MM.1S (cell line): ENCODE measurements at regions not wholly inside any gene's neighbourhood (a gene's known extent, or its start where the extent isn't known, plus 50 kb on each side); places are given as distances from the start of the nearest gene placed in this dataset.

Experiments
- DNase-seq: peaks from one replicate; pipeline ENCODE4 v3.0.0-alpha.2; 2015
- H2AFZ ChIP-seq: fragments of 300-600 bp; sonication (generic); 2 replicates; pipeline ENCODE4 v1.6.0; 2016; ENCODE audit warnings: antibody characterized with exemption, low read length
- H3F3A ChIP-seq: fragments of 300-600 bp; sonication (generic); 2 replicates; pipeline ENCODE4 v1.6.1; 2016; ENCODE audit warnings: mild to moderate bottlenecking, antibody characterized with exemption, low read length, moderate library complexity, mixed read lengths; ENCODE audit not compliant: insufficient read depth
- H3K27ac ChIP-seq: fragments of 300-600 bp; sonication (generic); 2 replicates; pipeline ENCODE4 v1.5.1; 2016; ENCODE audit warnings: mild to moderate bottlenecking, low read length
- H3K27me3 ChIP-seq: fragments of 300-600 bp; sonication (generic); replicated peaks from 2 replicates; pipeline ENCODE4 v1.6.0; 2016; ENCODE audit warnings: low read length; ENCODE audit not compliant: insufficient read depth
- H3K36me3 ChIP-seq: fragments of 300-600 bp; sonication (generic); replicated peaks from 2 replicates; pipeline ENCODE4 v1.6.1; 2016; ENCODE audit warnings: mild to moderate bottlenecking, low read length, mixed read lengths; ENCODE audit not compliant: insufficient read depth
- H3K4me1 ChIP-seq: fragments of 300-600 bp; sonication (generic); 2 replicates; pipeline ENCODE4 v1.6.1; 2016; ENCODE audit warnings: low read length, mixed read lengths
- H3K4me2 ChIP-seq: fragments of 300-600 bp; sonication (generic); 2 replicates; pipeline ENCODE4 v1.6.0; 2016; ENCODE audit warnings: low read depth, low read length
- H3K4me3 ChIP-seq: fragments of 300-600 bp; sonication (generic); 2 replicates; pipeline ENCODE4 v1.5.1; 2016; ENCODE audit warnings: low read length, mixed read lengths
- H3K79me2 ChIP-seq: fragments of 300-600 bp; sonication (generic); 2 replicates; pipeline ENCODE4 v1.6.1; 2016; ENCODE audit warnings: mixed run types, low read length, mixed read lengths
- H3K9ac ChIP-seq: fragments of 300-600 bp; sonication (generic); 2 replicates; pipeline ENCODE4 v1.6.1; 2016; ENCODE audit warnings: low read length, mixed read lengths
- H3K9me2 ChIP-seq: fragments of 300-600 bp; sonication (generic); replicated peaks from 2 replicates; pipeline ENCODE4 v1.6.1; 2016; ENCODE audit warnings: mild to moderate bottlenecking, low read length, mixed read lengths; ENCODE audit not compliant: insufficient read depth
- H3K9me3 ChIP-seq: fragments of 300-600 bp; sonication (generic); replicated peaks from 2 replicates; pipeline ENCODE4 v1.6.1; 2016; ENCODE audit warnings: mild to moderate bottlenecking, low read length, mixed read lengths; ENCODE audit not compliant: insufficient read depth
- H4K20me1 ChIP-seq: fragments of 300-600 bp; sonication (generic); 2 replicates; pipeline ENCODE4 v1.6.1; 2016; ENCODE audit warnings: mild to moderate bottlenecking, low read length, moderate library complexity, mixed read lengths; ENCODE audit not compliant: insufficient read depth
- EZH2 ChIP-seq: fragments of 300-600 bp; sonication (generic); optimal IDR thresholded peaks from 2 replicates; pipeline ENCODE3; 2017; ENCODE audit warnings: low read depth, mild to moderate bottlenecking, antibody characterized with exemption, low read length, mixed read lengths
- EZH2phosphoT487 ChIP-seq: fragments of 300-600 bp; sonication (generic); IDR thresholded peaks from 2 replicates; pipeline ENCODE4 v1.6.1; 2018; ENCODE audit warnings: antibody characterized with exemption, low read length
- TF ChIP-seq, protein P1 (sequence below): fragments of 300-600 bp; sonication (generic); IDR thresholded peaks from 2 replicates; pipeline ENCODE4 v1.5.1; 2016; ENCODE audit warnings: antibody characterized with exemption, low read length, mixed read lengths

DNA sequence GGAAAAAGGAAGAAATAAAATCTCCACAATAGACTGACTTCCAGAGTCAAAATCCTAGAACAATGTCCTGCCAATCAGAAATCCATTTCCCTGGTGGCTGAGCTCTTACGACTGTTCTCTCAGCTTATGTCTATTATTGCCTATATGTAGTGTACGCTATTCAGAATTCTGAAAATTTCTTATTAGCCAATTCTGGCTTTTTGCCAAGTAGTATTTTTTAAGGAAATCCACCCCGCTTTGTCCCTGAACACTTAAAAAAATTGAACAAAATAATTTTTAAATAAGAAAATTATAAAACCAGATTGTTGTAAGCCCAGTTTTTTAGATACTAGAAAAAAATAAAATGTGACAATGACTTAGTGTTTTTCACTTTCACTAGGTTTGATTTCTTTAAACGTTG is 143.0 kb downstream of the KCNA5 start:
- TF ChIP-seq, protein P1, sequence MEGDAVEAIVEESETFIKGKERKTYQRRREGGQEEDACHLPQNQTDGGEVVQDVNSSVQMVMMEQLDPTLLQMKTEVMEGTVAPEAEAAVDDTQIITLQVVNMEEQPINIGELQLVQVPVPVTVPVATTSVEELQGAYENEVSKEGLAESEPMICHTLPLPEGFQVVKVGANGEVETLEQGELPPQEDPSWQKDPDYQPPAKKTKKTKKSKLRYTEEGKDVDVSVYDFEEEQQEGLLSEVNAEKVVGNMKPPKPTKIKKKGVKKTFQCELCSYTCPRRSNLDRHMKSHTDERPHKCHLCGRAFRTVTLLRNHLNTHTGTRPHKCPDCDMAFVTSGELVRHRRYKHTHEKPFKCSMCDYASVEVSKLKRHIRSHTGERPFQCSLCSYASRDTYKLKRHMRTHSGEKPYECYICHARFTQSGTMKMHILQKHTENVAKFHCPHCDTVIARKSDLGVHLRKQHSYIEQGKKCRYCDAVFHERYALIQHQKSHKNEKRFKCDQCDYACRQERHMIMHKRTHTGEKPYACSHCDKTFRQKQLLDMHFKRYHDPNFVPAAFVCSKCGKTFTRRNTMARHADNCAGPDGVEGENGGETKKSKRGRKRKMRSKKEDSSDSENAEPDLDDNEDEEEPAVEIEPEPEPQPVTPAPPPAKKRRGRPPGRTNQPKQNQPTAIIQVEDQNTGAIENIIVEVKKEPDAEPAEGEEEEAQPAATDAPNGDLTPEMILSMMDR = no peak
- TF ChIP-seq EZH2phosphoT487 = no peak
- no peak for TF ChIP-seq EZH2
- Histone ChIP-seq H3K79me2 (no peaks in the 10 kb centered on the region), H3K27me3 (no peaks in the 10 kb centered on the region)

DNA sequence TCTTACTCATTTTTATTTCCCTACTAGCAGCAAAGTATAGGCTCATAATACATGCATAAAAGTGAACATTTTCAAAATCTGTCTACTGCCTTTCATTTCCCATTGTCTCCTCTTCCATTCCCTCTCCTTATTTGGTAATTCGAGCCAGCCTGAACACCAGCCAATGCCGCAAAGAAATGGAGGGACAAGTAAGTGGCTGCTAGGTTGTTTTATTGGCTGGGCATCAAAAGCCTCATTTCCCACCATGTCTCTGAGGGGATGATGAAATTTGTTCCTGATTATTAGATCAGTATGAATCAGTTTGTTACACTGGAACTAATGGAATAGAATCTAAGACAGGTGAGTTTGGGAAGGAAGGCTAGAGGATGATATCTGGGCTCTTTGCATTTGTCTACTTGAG is 143.5 kb downstream of the KCNA5 start:
- no peaks in the 10 kb centered on the region for H3K36me3 ChIP-seq
- no peaks in the 10 kb centered on the region for H3F3A ChIP-seq
- no peak overlapping the region for H3K4me2 ChIP-seq
- DNase-seq = no peak
- H3K9me3 ChIP-seq = no peaks in the 10 kb centered on the region
- no peaks in the 10 kb centered on the region for H3K4me1 ChIP-seq
- no peak overlapping the region for H3K4me3 ChIP-seq
- no peak overlapping the region for H3K9ac ChIP-seq
- no peaks in the 10 kb centered on the region for H4K20me1 ChIP-seq
- no peak overlapping the region for H2AFZ ChIP-seq
- TF ChIP-seq EZH2phosphoT487 (no peak), EZH2 (no peak)
- TF ChIP-seq, protein P1 = no peak
- no peak overlapping the region for H3K27ac ChIP-seq
- no peaks in the 10 kb centered on the region for H3K27me3 ChIP-seq
- H3K79me2 ChIP-seq = no peaks in the 10 kb centered on the region
- H3K9me2 ChIP-seq = no peaks in the 10 kb centered on the region

More for the DNA sequence above, 143.0 kb downstream of the KCNA5 start:
- DNase-seq = no peak
- H3K9me2 ChIP-seq = no peaks in the 10 kb centered on the region
- no peak overlapping the region for H3K4me3 ChIP-seq
- H3K27ac ChIP-seq = no peak overlapping the region
- H3K36me3 ChIP-seq = no peaks in the 10 kb centered on the region
- no peaks in the 10 kb centered on the region for H4K20me1 ChIP-seq
- H2AFZ ChIP-seq = no peak overlapping the region
- H3K9ac ChIP-seq = no peak overlapping the region
- H3K4me1 ChIP-seq = no peaks in the 10 kb centered on the region
- no peaks in the 10 kb centered on the region for H3K9me3 ChIP-seq
- H3K4me2 ChIP-seq = no peak overlapping the region
- H3F3A ChIP-seq = no peaks in the 10 kb centered on the region

DNA sequence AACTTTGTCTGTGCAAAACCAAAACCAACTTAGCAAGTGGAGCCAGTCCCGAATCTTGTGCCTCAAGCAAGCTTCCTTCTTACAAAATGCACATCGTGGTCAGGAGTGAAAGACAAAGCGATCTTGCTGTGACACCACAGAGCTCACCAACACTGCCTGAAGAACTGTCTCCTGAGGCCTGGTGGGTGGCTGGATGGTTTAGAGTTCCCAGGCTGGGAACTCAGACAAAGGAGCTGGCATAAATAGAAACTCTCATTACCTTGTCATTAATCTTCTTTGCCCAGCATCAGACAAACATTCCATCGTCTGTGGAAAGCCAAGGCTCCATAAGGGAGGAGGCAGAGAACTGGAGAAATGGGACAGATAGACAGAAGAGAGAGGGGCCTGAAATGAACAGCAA is 144.8 kb downstream of the KCNA5 start:
- TF ChIP-seq EZH2phosphoT487 = no peak
- TF ChIP-seq EZH2 = no peak
- TF ChIP-seq, protein P1 = no peak
- Histone ChIP-seq H3K9ac (no peak overlapping the region), H3K9me3 (no peaks in the 10 kb centered on the region), H3K27ac (no peak overlapping the region), H3F3A (no peaks in the 10 kb centered on the region), H4K20me1 (no peaks in the 10 kb centered on the region), H3K4me3 (no peak overlapping the region), H3K36me3 (no peaks in the 10 kb centered on the region), H3K4me1 (no peaks in the 10 kb centered on the region), H3K79me2 (no peaks in the 10 kb centered on the region), H3K4me2 (no peak overlapping the region), H3K27me3 (no peaks in the 10 kb centered on the region), H2AFZ (no peak overlapping the region), H3K9me2 (no peaks in the 10 kb centered on the region)
- no peak for DNase-seq
